ENCODE measurements at regions not wholly inside any gene's neighbourhood (a gene's known extent, or its start where the extent isn't known, plus 50 kb on each side); places are given as distances from the start of the nearest gene placed in this dataset.

GRCh38 chr2:163479599-163479998 is 256.2 kb downstream of the FIGN start:
- H3K36me3 ChIP-seq, result no peaks in the 10 kb centered on the region
- H3K9me3 ChIP-seq, result no peaks in the 10 kb centered on the region
- no peak overlapping the region for H3K27ac ChIP-seq
- intact Hi-C loops (cut with DNase I), result loop anchor here (10.0 kb wide), 2 partner anchors 255 to 575 kb away; partner anchors contain the start of gene FIGN
- H3K27me3 ChIP-seq, result no peaks in the 10 kb centered on the region
- no peak for DNase-seq (ENCODE audit: low spot score in 2 of 2)
- TF ChIP-seq, protein P1, sequence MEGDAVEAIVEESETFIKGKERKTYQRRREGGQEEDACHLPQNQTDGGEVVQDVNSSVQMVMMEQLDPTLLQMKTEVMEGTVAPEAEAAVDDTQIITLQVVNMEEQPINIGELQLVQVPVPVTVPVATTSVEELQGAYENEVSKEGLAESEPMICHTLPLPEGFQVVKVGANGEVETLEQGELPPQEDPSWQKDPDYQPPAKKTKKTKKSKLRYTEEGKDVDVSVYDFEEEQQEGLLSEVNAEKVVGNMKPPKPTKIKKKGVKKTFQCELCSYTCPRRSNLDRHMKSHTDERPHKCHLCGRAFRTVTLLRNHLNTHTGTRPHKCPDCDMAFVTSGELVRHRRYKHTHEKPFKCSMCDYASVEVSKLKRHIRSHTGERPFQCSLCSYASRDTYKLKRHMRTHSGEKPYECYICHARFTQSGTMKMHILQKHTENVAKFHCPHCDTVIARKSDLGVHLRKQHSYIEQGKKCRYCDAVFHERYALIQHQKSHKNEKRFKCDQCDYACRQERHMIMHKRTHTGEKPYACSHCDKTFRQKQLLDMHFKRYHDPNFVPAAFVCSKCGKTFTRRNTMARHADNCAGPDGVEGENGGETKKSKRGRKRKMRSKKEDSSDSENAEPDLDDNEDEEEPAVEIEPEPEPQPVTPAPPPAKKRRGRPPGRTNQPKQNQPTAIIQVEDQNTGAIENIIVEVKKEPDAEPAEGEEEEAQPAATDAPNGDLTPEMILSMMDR (IDR thresholded peaks at IDR 0.05), result no peak
- no peak overlapping the region for H3K4me3 ChIP-seq
- H3K4me1 ChIP-seq, result no peaks in the 10 kb centered on the region

DNA sequence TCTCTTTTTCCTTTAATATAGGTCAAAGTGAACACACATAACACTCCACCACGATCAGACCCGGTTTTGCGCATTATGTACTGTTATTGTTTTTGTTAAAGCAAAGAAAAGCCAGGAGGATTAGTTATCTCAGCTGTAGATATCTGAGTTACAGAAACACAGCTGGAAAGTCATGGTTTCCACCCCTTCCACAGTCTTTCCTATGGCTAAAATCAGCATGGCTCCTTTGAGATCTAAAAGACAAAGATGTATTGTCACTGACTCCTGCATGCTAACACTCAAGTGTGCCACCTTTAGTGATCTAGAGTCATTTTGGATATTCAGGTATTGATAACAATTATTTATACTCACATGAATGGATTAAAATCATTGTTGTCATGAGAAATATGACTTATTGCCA is 260.0 kb downstream of the FIGN start:
- no peaks in the 10 kb centered on the region for H3K36me3 ChIP-seq
- no peak for DNase-seq (ENCODE audit: low spot score in 2 of 2)
- TF ChIP-seq, protein P1 (IDR thresholded peaks at IDR 0.05), result no peak
- no peaks in the 10 kb centered on the region for H3K4me1 ChIP-seq
- intact Hi-C loops (cut with DNase I), result loop anchor here (10.0 kb wide), 2 partner anchors 259 to 579 kb away; partner anchors contain the start of gene FIGN
- no peaks in the 10 kb centered on the region for H3K27me3 ChIP-seq
- no peak overlapping the region for H3K27ac ChIP-seq
- no peaks in the 10 kb centered on the region for H3K9me3 ChIP-seq
- H3K4me3 ChIP-seq, result no peak overlapping the region

DNA sequence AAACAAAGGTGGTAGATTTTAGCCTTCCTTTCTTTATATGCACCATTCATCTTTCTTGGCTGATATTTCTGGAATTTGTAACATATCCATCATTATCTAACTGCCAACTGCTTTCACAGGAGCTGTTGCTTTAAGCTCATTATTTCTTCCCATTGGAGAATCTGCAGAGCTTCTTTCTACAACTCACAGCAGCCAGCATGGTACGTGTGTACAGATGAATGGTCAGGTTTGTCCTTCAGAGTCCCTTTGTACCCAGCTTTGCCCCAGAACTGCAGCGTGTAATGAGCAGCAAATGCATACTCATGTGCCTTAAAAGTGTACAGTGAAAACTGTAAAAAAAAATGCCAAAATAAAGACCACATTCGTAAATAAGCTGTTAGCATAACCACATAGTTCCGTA is 260.9 kb downstream of the FIGN start:
- no peaks in the 10 kb centered on the region for H3K27me3 ChIP-seq
- intact Hi-C loops (cut with DNase I), result loop anchor here (10.0 kb wide), 2 partner anchors 260 to 580 kb away; partner anchors contain the start of gene FIGN
- no peaks in the 10 kb centered on the region for H3K9me3 ChIP-seq
- DNase-seq (ENCODE audit: low spot score in 2 of 2), result no peak
- no peaks in the 10 kb centered on the region for H3K36me3 ChIP-seq
- H3K4me1 ChIP-seq, result no peaks in the 10 kb centered on the region
- TF ChIP-seq, protein P1 (IDR thresholded peaks at IDR 0.05), result no peak
- H3K4me3 ChIP-seq, result no peak overlapping the region
- no peak overlapping the region for H3K27ac ChIP-seq

- TF ChIP-seq, protein P1 (IDR thresholded peaks at IDR 0.05), result no peak
- Histone ChIP-seq H3K4me1 (no peaks in the 10 kb centered on the region), H3K36me3 (no peaks in the 10 kb centered on the region), H3K27ac (no peak overlapping the region), H3K27me3 (no peaks in the 10 kb centered on the region), H3K9me3 (no peaks in the 10 kb centered on the region), H3K4me3 (no peak overlapping the region)
- DNase-seq (ENCODE audit: low spot score in 2 of 2), result no peak
- intact Hi-C loops (cut with DNase I), result loop anchor here (10.0 kb wide), 2 partner anchors 260 to 580 kb away; partner anchors contain the start of gene FIGN
These were observed 261.5 kb downstream of the FIGN start for GRCh38 chr2:163474319-163474744.

DNA sequence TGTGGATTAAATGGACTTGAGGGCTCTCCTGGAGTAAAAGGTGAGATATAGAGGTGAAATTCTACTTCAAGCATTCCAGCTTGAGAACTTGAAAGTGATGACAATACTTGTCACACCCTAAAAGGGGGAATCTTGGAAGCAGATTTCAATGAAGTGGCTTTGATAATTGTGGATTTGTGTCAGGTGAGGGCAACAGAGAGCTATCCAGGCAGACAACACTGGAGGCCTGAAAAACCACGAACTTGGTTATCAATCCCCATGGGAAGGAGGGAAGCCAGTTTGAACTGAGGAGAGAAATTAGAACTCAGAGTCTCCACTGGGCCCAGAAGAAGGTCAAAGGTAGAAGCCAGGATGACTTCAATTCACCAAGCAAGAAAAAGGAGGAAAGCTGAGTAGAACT is 263.9 kb downstream of the FIGN start:
- Histone ChIP-seq H3K4me1 (no peaks in the 10 kb centered on the region), H3K9me3 (no peaks in the 10 kb centered on the region), H3K4me3 (no peak overlapping the region), H3K27me3 (no peaks in the 10 kb centered on the region), H3K27ac (no peak overlapping the region), H3K36me3 (no peaks in the 10 kb centered on the region)
- DNase-seq (ENCODE audit: low spot score in 2 of 2), result no peak
- TF ChIP-seq, protein P1 (IDR thresholded peaks at IDR 0.05), result peak in 1 of 3 experiments; percentile 30
- intact Hi-C loops (cut with DNase I), result loop anchor here (10.0 kb wide), 2 partner anchors 263 to 583 kb away; partner anchors contain the start of gene FIGN

DNA sequence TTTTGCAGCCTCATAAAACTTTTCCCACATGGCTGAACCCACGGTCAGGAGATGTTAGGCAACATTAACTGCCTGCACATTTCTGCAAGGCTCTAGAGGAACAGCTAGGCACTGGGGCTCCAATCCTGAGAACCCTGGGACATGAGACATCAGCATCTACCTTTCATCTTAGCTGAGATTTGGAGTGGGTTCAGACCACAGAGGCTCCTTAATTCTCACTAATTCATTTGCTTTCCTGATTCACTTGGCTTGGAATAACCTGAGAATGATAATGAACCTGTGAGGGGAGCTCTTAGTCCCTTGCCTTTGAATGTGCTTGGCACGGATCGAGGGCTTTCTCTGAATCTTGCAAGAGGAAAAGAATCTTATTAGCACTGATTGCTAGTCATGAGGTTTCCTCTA is 266.2 kb downstream of the FIGN start:
- Histone ChIP-seq H3K27me3 (no peaks in the 10 kb centered on the region), H3K4me3 (no peak overlapping the region), H3K27ac (no peak overlapping the region), H3K36me3 (no peaks in the 10 kb centered on the region), H3K4me1 (no peaks in the 10 kb centered on the region), H3K9me3 (no peaks in the 10 kb centered on the region)
- no peak for DNase-seq (ENCODE audit: low spot score in 2 of 2)
- TF ChIP-seq, protein P1 (IDR thresholded peaks at IDR 0.05), result peak in 1 of 3 experiments; percentile 24
- intact Hi-C loops (cut with DNase I), result no loop called here

Data from ascending aorta (tissue), 2 donors.